AG04449 (cell line): ENCODE measurements at regions not wholly inside any gene's neighbourhood (a gene's known extent, or its start where the extent isn't known, plus 50 kb on each side); places are given as distances from the start of the nearest gene placed in this dataset.

Experiments used
- CTCF ChIA-PET: fragments of 350-600 bp; formaldehyde crosslinking; extraction: SDS; loops from one replicate; lab custom pipeline; 2021; ENCODE audit warnings: antibody characterized with exemption; lab: Yijun Ruan, JAX
- POLR2A ChIA-PET: fragments of 400-600, 350-600 bp; formaldehyde crosslinking; extraction: SDS; loops from one replicate; lab custom pipeline; 2020; ENCODE audit warnings: antibody characterized with exemption, inconsistent platforms; lab: Yijun Ruan, JAX
- DNase-seq: peaks from one replicate; pipeline ENCODE4 v3.0.0-alpha.2; 2010; ENCODE audit warnings: low read depth, low spot score
- H3K4me3 ChIP-seq: 2 replicates; pipeline ENCODE4 v1.5.1; 2011; ENCODE audit warnings: low read depth, mild to moderate bottlenecking, control low read depth, low read length
- TF ChIP-seq, protein P1 (sequence below): IDR thresholded peaks from one replicate; pipeline ENCODE4 v1.5.1; 2011; ENCODE audit warnings: mild to moderate bottlenecking, moderate library complexity, low read length, control low read depth, inconsistent platforms; ENCODE audit not compliant: insufficient read depth; ENCODE audit errors: missing control alignments

DNA sequence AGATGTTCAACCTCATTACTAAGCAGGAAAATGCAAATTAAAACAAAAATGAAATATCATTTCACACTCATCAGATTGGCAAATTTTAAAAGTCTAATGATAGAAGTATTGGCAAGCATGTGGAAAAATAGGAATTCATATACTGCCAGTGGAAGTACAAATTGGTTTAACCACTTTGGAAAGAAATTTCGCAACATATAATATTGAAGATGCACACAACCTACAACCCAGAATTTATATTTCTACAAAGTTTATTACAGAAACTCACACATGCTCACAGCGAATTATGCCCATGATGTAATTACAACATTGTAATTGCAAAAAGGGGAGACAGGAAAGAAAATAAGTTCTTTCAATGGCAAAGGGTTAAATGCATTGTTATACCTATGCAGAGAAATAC is 324.1 kb downstream of the IGSF11 start:
- H3K4me3 ChIP-seq, result no peak overlapping the region
- CTCF ChIA-PET, result no interaction called here
- POLR2A ChIA-PET, result no interaction called here
- DNase-seq, result no peak
- TF ChIP-seq, protein P1, sequence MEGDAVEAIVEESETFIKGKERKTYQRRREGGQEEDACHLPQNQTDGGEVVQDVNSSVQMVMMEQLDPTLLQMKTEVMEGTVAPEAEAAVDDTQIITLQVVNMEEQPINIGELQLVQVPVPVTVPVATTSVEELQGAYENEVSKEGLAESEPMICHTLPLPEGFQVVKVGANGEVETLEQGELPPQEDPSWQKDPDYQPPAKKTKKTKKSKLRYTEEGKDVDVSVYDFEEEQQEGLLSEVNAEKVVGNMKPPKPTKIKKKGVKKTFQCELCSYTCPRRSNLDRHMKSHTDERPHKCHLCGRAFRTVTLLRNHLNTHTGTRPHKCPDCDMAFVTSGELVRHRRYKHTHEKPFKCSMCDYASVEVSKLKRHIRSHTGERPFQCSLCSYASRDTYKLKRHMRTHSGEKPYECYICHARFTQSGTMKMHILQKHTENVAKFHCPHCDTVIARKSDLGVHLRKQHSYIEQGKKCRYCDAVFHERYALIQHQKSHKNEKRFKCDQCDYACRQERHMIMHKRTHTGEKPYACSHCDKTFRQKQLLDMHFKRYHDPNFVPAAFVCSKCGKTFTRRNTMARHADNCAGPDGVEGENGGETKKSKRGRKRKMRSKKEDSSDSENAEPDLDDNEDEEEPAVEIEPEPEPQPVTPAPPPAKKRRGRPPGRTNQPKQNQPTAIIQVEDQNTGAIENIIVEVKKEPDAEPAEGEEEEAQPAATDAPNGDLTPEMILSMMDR, result no peak

DNA sequence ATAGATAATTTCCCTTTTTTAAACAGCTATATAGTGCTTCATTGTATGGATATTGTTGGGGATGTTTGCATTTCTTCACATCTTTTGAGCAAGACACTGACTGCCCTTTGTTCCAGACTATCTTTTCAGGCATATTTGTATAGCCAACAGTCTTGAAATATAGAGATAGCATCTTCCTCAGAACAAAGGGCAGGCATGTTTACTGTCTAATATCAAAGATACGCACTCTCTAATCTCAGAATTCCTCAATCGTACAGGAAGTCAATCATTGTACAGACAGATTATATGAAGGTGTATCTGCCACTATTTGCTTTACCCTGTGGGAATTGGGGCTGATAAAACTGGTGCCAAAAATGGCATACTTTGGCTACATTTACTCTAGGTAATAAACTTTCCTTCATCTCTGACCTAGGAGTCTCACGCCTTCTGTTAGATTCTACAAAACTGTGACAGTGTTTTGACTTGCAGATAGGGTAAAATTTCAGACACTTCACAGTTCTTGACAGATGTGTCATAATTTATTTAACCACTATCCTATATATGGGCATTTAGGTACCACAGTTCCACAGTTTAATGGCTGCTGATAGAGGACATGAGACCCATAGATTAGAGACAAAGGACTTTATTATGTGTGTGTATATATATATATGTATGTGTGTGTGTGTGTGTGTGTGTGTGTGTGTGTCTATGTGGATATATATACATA is 321.0 kb downstream of the IGSF11 start:
- no peak overlapping the region for H3K4me3 ChIP-seq
- DNase-seq, result no peak
- ChIA-PET CTCF (no interaction called here), POLR2A (no interaction called here)
- TF ChIP-seq, protein P1, result no peak

GRCh38 chr3:118714800-118715199 is 319.8 kb downstream of the IGSF11 start:
- no peak for DNase-seq
- ChIA-PET POLR2A (no interaction called here), CTCF (no interaction called here)
- H3K4me3 ChIP-seq, result no peak overlapping the region
- TF ChIP-seq, protein P1, result no peak

GRCh38 chr3:118729546-118729945 is 305.1 kb downstream of the IGSF11 start:
- POLR2A ChIA-PET, result no interaction called here
- no peak overlapping the region for H3K4me3 ChIP-seq
- no peak for DNase-seq
- CTCF ChIA-PET, result no interaction called here
- TF ChIP-seq, protein P1, result no peak

- POLR2A ChIA-PET, result no interaction called here
- no peak overlapping the region for H3K4me3 ChIP-seq
- no peak for DNase-seq
- TF ChIP-seq, protein P1, result no peak
- CTCF ChIA-PET, result no interaction called here
These were observed 300.0 kb downstream of the IGSF11 start for GRCh38 chr3:118734664-118735063.

GRCh38 chr3:118736107-118736506 is 298.5 kb downstream of the IGSF11 start:
- CTCF ChIA-PET, result no interaction called here
- DNase-seq, result no peak
- POLR2A ChIA-PET, result no interaction called here
- no peak overlapping the region for H3K4me3 ChIP-seq
- TF ChIP-seq, protein P1, result no peak
